ENCODE measurements at regions not wholly inside any gene's neighbourhood (a gene's known extent, or its start where the extent isn't known, plus 50 kb on each side); places are given as distances from the start of the nearest gene placed in this dataset.

DNA sequence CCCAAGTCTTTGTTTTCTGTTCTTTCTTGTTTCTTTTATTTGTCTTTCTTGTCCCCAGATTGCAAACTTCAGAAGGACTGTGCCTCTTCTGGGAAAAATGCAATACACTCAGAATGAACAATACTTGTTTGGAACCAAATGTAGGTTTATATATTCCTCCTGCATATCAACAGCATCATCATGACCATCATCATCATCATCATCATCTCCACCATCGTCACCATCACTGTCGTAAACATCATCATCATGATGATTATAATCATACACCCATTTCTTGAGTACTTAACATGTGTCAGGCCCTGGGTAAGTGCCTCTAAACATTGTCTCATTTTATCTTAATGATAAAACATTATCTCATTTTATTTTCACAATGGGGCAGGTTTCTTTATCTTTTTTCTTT lies 476.8 kb downstream of the CCSER2 start:
- Mint-ChIP-seq H3K4me3 (no peak overlapping the region), H3K36me3 (ENCODE audit: low read depth) (no peaks in the 10 kb centered on the region), H3K27ac (no peak overlapping the region), H3K4me1 (ENCODE audit: low read depth) (no peaks in the 10 kb centered on the region), H3K27me3 (no peaks in the 10 kb centered on the region), H3K9me3 (no peaks in the 10 kb centered on the region)
- intact Hi-C loops (cut with micrococcal nuclease) = no loop called here

DNA sequence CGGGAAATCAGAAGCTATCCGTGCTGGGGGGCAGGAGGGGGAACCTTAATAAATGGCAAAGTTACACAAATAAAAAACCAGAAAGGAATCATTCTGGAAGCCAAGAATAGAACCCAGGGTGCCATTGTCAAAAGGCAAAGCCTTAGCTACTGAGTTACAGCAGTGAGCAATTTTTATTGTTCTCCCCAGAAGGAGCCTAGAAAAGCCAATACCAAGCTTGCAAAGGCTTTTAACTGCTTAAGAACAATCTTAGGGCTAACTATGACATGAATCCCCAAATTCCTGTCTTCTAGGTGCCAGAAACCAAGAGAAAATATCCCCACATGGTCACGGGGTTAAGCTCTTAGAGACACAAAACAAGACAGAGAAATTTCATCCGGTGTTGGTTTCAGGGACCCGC lies 482.7 kb downstream of the CCSER2 start:
- Mint-ChIP-seq H3K27me3 (no peaks in the 10 kb centered on the region), H3K9me3 (no peaks in the 10 kb centered on the region), H3K4me3 (no peak overlapping the region), H3K36me3 (ENCODE audit: low read depth) (no peaks in the 10 kb centered on the region), H3K27ac (no peak overlapping the region), H3K4me1 (ENCODE audit: low read depth) (no peaks in the 10 kb centered on the region)
- intact Hi-C loops (cut with micrococcal nuclease) = no loop called here

DNA sequence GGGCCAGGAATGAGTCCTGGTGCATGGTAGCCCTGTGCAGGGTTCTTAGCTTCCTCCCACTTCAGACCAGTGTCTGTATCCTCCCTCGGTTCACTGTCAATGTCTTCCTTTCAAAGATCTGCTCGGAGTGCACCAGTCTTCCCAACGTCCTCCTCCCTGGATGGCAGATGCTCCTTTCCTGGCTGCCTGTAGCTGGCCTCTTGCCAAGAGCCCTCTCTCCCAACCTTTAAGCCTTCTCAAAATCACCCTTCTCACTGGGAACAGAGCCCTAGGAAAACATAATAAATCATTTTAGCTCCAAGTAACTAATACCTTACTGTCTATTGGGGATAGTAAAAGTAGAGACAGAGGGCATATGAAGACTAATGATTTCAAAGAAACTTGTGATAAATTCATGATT lies 490.6 kb downstream of the CCSER2 start:
- H3K27me3 Mint-ChIP-seq = no peaks in the 10 kb centered on the region
- H3K9me3 Mint-ChIP-seq = no peaks in the 10 kb centered on the region
- no peaks in the 10 kb centered on the region for H3K36me3 Mint-ChIP-seq (ENCODE audit: low read depth)
- intact Hi-C loops (cut with micrococcal nuclease) = no loop called here
- no peak overlapping the region for H3K4me3 Mint-ChIP-seq
- no peaks in the 10 kb centered on the region for H3K4me1 Mint-ChIP-seq (ENCODE audit: low read depth)
- no peak overlapping the region for H3K27ac Mint-ChIP-seq

DNA sequence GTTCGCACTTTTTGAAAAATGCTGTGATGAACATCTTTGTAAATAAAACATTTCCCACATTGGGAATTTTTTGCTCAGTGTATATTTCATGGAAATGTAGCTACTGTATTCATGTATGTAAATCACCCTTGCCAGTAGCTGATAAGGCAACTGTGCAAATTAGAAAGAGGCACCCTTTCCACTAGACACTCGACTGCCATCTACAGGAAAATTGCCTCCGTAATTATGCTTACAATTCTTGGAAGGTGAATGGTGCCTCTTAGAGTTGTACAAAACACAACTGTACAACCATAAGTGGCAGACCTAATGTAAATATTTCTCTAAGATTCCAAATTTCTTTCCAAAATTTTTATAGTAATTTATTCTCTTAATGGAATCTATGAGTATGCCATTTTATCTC lies 491.7 kb downstream of the CCSER2 start:
- H3K4me1 Mint-ChIP-seq (ENCODE audit: low read depth) = no peaks in the 10 kb centered on the region
- H3K9me3 Mint-ChIP-seq = no peaks in the 10 kb centered on the region
- no peak overlapping the region for H3K4me3 Mint-ChIP-seq
- no peaks in the 10 kb centered on the region for H3K27me3 Mint-ChIP-seq
- no peak overlapping the region for H3K27ac Mint-ChIP-seq
- no peaks in the 10 kb centered on the region for H3K36me3 Mint-ChIP-seq (ENCODE audit: low read depth)
- intact Hi-C loops (cut with micrococcal nuclease) = no loop called here

DNA sequence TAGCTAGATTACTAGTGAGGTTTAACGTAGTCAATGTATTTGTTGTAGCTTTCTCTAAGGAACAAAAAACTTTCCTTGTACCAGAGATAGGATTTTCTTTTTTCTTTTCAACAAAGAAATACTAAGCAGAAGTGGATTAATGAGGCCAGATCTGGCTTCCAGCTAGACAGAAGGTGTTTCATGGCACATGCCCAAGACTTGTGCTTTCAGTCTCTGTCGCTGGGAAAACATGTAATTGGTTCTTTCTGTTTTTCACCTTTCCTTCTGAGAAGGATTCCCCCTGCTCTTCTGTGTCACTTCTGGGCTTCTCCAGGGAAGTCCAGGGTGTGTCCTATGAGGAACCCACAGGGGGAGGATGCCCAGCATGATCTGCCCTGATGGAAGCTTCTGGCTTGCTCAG lies 492.2 kb downstream of the CCSER2 start:
- Mint-ChIP-seq H3K27ac (no peak overlapping the region), H3K4me1 (ENCODE audit: low read depth) (no peaks in the 10 kb centered on the region), H3K27me3 (no peaks in the 10 kb centered on the region), H3K36me3 (ENCODE audit: low read depth) (no peaks in the 10 kb centered on the region), H3K9me3 (no peaks in the 10 kb centered on the region), H3K4me3 (no peak overlapping the region)
- intact Hi-C loops (cut with micrococcal nuclease) = no loop called here

DNA sequence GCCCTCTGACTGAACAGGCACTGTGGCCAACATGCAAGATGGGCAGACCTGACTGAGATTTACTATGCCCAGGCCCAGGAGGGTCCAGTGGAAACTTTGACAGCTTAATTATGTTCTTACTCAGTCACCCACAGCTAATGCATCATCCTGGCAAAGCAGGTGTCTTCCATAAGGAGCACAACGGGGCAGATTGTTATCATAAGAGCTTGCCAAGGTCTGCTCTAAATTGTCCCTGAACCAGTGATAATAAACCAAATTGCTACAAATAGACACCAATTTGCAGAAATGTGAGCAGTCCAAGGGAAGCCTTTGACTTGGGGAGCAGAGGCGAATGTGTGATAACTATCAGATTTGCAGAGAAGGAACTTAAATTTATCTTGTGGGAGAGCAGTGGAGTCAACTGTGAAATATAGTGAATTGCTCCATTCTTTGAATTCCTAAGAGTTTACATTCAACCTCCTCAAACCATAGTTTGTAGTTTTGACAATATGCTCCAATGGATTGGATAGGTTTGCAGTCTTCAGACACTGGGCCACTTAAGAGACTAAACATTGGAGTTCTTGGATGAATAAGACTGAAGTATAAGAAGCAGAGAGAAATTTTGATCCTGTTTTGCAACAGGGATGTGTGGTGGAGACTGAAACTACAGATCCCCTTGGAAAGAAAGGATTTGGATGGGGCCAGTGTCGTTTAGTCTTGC lies 494.7 kb downstream of the CCSER2 start:
- intact Hi-C loops (cut with micrococcal nuclease) = no loop called here
- no peak overlapping the region for H3K27ac Mint-ChIP-seq
- no peaks in the 10 kb centered on the region for H3K27me3 Mint-ChIP-seq
- no peaks in the 10 kb centered on the region for H3K9me3 Mint-ChIP-seq
- H3K4me3 Mint-ChIP-seq = no peak overlapping the region
- H3K4me1 Mint-ChIP-seq (ENCODE audit: low read depth) = no peaks in the 10 kb centered on the region
- H3K36me3 Mint-ChIP-seq (ENCODE audit: low read depth) = no peaks in the 10 kb centered on the region

DNA sequence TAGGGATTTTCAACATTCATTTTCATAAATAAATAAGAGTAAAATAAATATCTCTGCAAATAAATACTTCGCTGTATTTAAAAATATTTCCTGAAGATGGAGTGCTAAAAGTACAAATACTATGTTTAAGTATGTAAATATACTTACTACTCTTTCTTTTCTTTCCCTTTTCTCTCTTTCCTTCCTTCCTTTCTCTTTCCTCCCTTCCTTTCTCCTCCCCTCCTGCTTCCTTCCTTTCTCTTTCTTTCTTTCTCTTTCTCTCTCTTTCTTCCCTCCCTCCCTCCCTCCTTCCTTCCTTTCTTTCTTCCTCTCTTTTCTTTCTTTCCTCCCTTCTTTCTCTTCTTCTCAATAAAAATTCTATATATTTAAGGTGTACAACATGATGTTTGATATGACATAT lies 496.1 kb downstream of the CCSER2 start:
- H3K27me3 Mint-ChIP-seq = no peaks in the 10 kb centered on the region

DNA sequence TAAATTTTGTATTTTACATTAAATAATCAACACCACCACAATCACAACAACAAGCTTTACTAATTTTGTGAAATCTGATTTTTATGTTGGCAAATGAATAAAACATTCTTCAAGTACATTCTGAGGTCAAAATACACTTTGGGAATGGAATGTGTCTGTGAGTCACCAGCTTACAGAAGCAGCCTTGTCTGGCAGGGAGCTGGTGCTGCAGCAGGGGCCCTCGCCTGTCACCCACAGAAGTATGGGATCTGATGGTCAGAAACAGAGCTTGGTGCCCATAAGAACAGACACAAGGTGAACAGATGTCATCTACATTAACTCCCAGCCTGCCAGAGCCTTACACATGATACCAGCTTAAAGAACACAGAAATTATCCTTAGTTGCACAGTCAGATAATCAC lies 496.9 kb downstream of the CCSER2 start:
- Mint-ChIP-seq H3K9me3 (no peaks in the 10 kb centered on the region), H3K36me3 (ENCODE audit: low read depth) (no peaks in the 10 kb centered on the region), H3K27me3 (no peaks in the 10 kb centered on the region), H3K4me3 (no peak overlapping the region), H3K27ac (no peak overlapping the region), H3K4me1 (ENCODE audit: low read depth) (no peaks in the 10 kb centered on the region)
- intact Hi-C loops (cut with micrococcal nuclease) = no loop called here

More for the DNA sequence above, 496.1 kb downstream of the CCSER2 start:
- Mint-ChIP-seq H3K4me1 (ENCODE audit: low read depth) (no peaks in the 10 kb centered on the region), H3K36me3 (ENCODE audit: low read depth) (no peaks in the 10 kb centered on the region), H3K27ac (no peak overlapping the region), H3K9me3 (no peaks in the 10 kb centered on the region), H3K4me3 (no peak overlapping the region)
- intact Hi-C loops (cut with micrococcal nuclease) = no loop called here

DNA sequence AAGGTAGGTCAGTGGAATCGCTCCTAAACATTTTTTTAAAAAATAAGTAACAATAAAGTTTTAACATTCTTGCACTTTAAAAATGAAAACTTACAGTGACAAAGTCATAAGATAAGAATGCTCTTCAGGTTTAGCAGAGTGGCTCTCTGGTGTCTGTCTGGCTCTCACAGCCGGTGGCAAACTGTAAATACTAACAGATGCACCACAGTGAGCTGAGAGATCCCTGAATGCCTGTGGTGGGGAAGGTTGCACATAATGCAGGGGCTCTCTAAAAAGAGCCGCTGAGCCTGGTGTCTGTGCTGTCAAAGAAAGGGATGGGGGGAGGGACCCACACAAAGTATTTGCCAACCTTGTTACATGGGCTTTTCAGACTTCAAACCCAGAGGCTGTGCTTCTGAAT lies 498.3 kb downstream of the CCSER2 start:
- intact Hi-C loops (cut with micrococcal nuclease) = no loop called here
- no peaks in the 10 kb centered on the region for H3K4me1 Mint-ChIP-seq (ENCODE audit: low read depth)
- no peak overlapping the region for H3K4me3 Mint-ChIP-seq
- H3K36me3 Mint-ChIP-seq (ENCODE audit: low read depth) = no peaks in the 10 kb centered on the region
- H3K27ac Mint-ChIP-seq = no peak overlapping the region
- H3K27me3 Mint-ChIP-seq = no peaks in the 10 kb centered on the region
- H3K9me3 Mint-ChIP-seq = no peaks in the 10 kb centered on the region

DNA sequence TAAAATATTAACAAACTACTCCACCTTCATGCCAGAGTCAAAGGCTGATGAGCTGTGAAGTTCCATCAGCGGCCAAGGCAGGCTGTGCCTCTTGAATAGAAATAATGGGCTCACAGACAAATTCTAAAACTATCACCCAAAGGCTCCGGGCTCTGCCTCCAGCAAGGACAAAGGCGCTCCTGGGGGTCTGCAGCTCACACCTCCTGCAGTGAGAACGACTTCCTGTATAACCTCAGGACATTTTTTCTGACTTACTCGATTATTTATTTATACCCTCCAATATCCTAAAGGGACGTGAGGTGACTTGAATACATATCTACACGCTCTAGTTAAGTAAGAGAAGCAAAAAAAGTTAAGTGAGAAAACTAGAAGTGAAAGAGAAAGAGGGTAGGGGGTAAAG lies 500.7 kb downstream of the CCSER2 start:
- H3K4me1 Mint-ChIP-seq (ENCODE audit: low read depth) = no peaks in the 10 kb centered on the region
- intact Hi-C loops (cut with micrococcal nuclease) = no loop called here
- no peaks in the 10 kb centered on the region for H3K36me3 Mint-ChIP-seq (ENCODE audit: low read depth)
- no peaks in the 10 kb centered on the region for H3K9me3 Mint-ChIP-seq
- no peak overlapping the region for H3K4me3 Mint-ChIP-seq
- no peak overlapping the region for H3K27ac Mint-ChIP-seq
- H3K27me3 Mint-ChIP-seq = no peaks in the 10 kb centered on the region

DNA sequence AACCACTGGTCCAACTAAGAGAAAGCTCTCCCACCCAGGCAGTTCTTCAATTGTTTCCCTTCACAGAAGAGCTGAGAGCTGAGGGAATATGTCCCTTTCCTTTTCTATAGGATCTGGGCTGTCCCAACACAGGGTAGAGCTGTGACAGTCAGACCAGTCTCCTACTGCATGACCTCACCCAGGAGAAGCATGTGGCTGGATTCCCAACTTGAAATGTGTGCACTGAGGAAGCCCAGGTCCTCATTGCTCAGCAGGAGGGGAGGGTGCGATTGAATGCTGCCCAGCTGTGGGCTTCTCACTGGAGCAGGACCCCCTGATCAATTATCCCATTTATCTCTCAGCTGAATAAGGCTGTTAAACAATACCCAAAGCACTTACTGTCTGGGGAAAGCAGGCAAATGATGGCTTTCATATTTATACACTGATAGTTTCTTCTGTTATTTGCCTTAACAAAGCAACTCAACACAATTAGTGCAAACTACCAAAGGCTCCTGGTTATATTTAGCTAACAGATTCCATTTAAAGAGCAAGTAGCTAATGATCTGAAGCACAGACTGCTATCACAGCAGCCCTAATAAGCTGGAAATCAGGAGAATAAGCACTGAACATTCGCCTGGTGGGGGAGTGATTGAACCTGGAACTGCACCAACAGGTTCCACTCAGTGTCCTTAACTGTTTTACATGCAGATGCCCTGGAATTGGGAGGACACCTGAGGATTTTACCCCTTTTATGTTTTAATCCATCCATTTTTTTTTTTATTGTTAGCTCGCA lies 508.8 kb downstream of the CCSER2 start:
- no peak overlapping the region for H3K27ac Mint-ChIP-seq
- H3K27me3 Mint-ChIP-seq = no peaks in the 10 kb centered on the region
- H3K4me3 Mint-ChIP-seq = no peak overlapping the region
- no peaks in the 10 kb centered on the region for H3K9me3 Mint-ChIP-seq
- intact Hi-C loops (cut with micrococcal nuclease) = no loop called here
- H3K36me3 Mint-ChIP-seq (ENCODE audit: low read depth) = no peaks in the 10 kb centered on the region
- no peaks in the 10 kb centered on the region for H3K4me1 Mint-ChIP-seq (ENCODE audit: low read depth)

DNA sequence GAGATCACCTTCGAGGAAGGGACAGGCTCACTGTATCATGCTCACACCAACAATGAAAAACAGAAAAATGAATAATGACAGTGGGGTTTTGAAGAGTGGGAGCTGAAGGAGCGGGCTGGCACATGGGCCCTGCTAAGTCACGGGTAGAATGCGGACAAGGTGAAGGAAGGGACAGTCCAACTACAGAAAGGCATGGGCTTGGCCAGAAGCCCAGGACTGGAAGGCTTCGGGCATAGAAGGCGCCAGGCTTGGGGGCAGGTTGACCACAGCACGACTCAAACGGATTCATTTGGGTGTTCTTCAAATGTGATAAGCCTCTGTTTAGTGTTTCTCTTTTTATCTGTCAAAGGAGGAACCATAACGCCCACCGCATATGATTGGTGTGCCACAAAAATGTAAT lies 509.5 kb downstream of the CCSER2 start:
- Mint-ChIP-seq H3K9me3 (no peaks in the 10 kb centered on the region), H3K27ac (no peak overlapping the region), H3K4me3 (no peak overlapping the region), H3K27me3 (no peaks in the 10 kb centered on the region), H3K36me3 (ENCODE audit: low read depth) (no peaks in the 10 kb centered on the region), H3K4me1 (ENCODE audit: low read depth) (no peaks in the 10 kb centered on the region)
- intact Hi-C loops (cut with micrococcal nuclease) = no loop called here

DNA sequence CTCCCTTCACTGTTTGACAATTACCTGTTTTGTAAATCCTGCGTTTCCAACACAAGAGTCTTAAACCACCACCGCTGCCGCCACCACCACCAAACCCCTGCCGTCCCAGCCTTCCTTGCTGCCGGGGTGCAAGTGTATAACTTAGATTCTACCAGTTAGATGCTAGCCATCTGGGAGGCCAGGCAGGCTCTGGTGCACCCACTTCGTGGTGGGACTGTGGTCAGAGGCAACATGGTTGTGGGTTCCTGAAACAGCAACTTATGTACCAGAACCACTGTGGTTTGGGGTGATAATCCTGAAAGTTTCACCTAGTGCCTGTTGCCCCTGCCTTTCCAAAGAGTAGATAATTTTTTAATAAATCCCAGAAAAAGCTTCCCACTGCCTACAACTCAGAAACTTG lies 510.5 kb downstream of the CCSER2 start:
- no peaks in the 10 kb centered on the region for H3K27me3 Mint-ChIP-seq

DNA sequence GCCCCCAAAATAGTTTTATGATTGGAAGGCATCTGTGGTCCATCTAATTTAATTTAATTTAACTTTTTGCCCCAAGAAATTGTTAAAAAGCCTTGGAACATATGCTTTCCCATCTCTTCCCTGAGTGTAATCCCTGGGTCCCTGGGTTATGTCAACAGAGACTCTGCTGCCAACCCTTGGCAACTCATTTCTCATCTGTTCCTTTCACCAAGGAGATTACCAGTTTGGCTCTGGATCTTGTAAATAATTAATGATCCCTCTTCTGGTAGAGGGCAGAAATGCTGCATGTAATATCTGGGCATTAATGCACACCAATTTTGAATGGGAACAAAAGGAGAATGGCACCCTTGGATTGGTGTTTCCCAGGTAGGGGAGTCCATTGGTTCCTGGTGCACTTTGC lies 514.2 kb downstream of the CCSER2 start:
- no peaks in the 10 kb centered on the region for H3K36me3 Mint-ChIP-seq (ENCODE audit: low read depth)
- H3K27me3 Mint-ChIP-seq = no peaks in the 10 kb centered on the region
- H3K4me3 Mint-ChIP-seq = no peak overlapping the region
- H3K4me1 Mint-ChIP-seq (ENCODE audit: low read depth) = no peaks in the 10 kb centered on the region
- no peak overlapping the region for H3K27ac Mint-ChIP-seq
- no peaks in the 10 kb centered on the region for H3K9me3 Mint-ChIP-seq
- intact Hi-C loops (cut with micrococcal nuclease) = no loop called here

More for the DNA sequence above, 510.5 kb downstream of the CCSER2 start:
- Mint-ChIP-seq H3K36me3 (ENCODE audit: low read depth) (no peaks in the 10 kb centered on the region), H3K27ac (no peak overlapping the region), H3K4me3 (no peak overlapping the region), H3K9me3 (no peaks in the 10 kb centered on the region), H3K4me1 (ENCODE audit: low read depth) (no peaks in the 10 kb centered on the region)
- intact Hi-C loops (cut with micrococcal nuclease) = no loop called here

DNA sequence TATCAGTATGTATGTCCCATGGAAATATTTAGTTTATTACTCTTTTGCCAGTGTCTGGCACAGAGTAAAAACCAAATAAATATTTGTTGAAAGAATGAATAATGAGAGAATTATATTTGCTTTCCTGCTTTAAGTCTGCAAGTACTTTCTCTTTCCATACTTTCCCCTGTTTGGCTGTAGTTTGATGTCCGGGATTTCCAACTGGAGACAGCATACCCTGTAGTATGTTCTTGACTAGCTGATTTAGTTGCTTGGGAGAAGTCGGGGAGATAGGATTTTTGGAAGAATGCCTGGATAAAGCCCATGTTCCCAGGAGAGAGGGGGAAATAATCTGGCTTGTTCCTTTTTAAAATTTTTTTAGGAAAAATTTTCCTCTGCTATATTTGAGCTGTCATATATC lies 516.1 kb downstream of the CCSER2 start:
- H3K27ac Mint-ChIP-seq = no peak overlapping the region
- H3K36me3 Mint-ChIP-seq (ENCODE audit: low read depth) = no peaks in the 10 kb centered on the region
- no peak overlapping the region for H3K4me3 Mint-ChIP-seq
- intact Hi-C loops (cut with micrococcal nuclease) = no loop called here
- no peaks in the 10 kb centered on the region for H3K27me3 Mint-ChIP-seq
- no peaks in the 10 kb centered on the region for H3K9me3 Mint-ChIP-seq
- H3K4me1 Mint-ChIP-seq (ENCODE audit: low read depth) = no peaks in the 10 kb centered on the region

Measured in dendritic cell treated with granulocyte-macrophage colony-stimulating factor and Interleukin-4, amounts not matched to agents 40 ng/mL and 50 ng/mL, for 4 days (primary cell).